ENCODE measurements at regions not wholly inside any gene's neighbourhood (a gene's known extent, or its start where the extent isn't known, plus 50 kb on each side); places are given as distances from the start of the nearest gene placed in this dataset.
A peak's percentile ranks its signal among the peaks of the same experiment; 100 is the strongest.

DNA sequence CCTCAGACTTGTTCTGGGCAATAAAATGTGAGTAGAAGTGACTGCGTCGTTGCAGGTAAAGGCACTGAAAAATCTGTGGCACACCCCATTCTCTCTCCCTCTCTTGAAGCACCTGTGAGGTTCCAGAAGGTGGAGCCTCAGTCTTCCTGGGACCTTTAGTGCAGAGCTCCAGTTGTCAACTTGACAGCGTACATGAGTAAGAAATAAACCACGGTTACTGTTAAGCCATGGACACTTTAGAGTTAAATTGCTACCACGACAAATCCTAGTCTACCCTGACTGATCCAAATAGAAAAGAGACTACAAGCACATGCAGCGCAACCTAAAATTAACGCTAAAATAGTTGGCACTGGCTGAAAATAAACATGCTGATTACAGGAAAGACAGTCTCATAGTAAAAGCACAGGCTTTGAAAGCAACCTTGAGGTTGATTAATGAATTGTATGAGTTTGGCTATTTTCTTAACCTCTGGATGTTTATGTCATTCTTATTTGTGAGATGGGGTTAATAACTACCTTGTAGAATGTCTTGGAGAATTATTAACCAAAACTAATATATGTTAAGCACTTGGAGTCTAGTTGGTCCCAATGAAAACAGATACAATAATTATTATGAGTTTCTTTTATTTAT lies 93.0 kb upstream of the PLPPR4 start:
- no peak overlapping the region for H3K18ac ChIP-seq (ENCODE audit: low read depth in 1 of 2, low read length in 2 of 2)
- no peak for DNase-seq
- no peak overlapping the region for H2BK5ac ChIP-seq (ENCODE audit: low read depth, low read length, poor library complexity, severe bottlenecking)
- peaks cover 5% of the 10 kb centered on the region for H3K4me1 ChIP-seq (ENCODE audit: control insufficient read depth, insufficient read depth, low read depth, low read length)
- no peak overlapping the region for H2BK12ac ChIP-seq (ENCODE audit: low read length in 2 of 2)
- no peaks in the 10 kb centered on the region for H3K36me3 ChIP-seq (ENCODE audit: control insufficient read depth in 1 of 2, insufficient read depth in 2 of 2, low read depth in 1 of 2, low read length in 2 of 2)
- no peak overlapping the region for H2BK120ac ChIP-seq (ENCODE audit: low read depth, low read length)
- H3K9ac ChIP-seq (ENCODE audit: low read length): no peak overlapping the region
- peak overlapping the region; percentile 60 for H3K27ac ChIP-seq (ENCODE audit: low read length, poor library complexity, severe bottlenecking)
- no peaks in the 10 kb centered on the region for H3K9me3 ChIP-seq (ENCODE audit: control insufficient read depth, low read length)
- H3K27me3 ChIP-seq (ENCODE audit: control insufficient read depth in 1 of 2, insufficient read depth in 1 of 2, low read length in 2 of 2): no peaks in the 10 kb centered on the region
- H2BK15ac ChIP-seq (ENCODE audit: low read depth, poor library complexity, severe bottlenecking): no peak overlapping the region
- H3K14ac ChIP-seq (ENCODE audit: low read length in 2 of 2): no peak overlapping the region
- H2AK5ac ChIP-seq (ENCODE audit: low read length, severe bottlenecking): peak overlapping the region; percentile 15
- no peak overlapping the region for H4K8ac ChIP-seq (ENCODE audit: low read length)
- H4K91ac ChIP-seq (ENCODE audit: low read length): no peak overlapping the region
- 72% methylated on average over 7 of the region's 7 CpGs for WGBS
- H3K23ac ChIP-seq (ENCODE audit: low read length in 2 of 2): no peak overlapping the region
- H3K4ac ChIP-seq (ENCODE audit: low read depth in 1 of 2, low read length in 2 of 2): no peak overlapping the region
- H2AFZ ChIP-seq (ENCODE audit: low read depth, low read length): no peak overlapping the region
- H3K4me2 ChIP-seq (ENCODE audit: low read length, poor library complexity, severe bottlenecking): peak overlapping the region; percentile 35
- no peak overlapping the region for H3K4me3 ChIP-seq (ENCODE audit: insufficient read depth in 1 of 2, low read depth in 1 of 2, low read length in 2 of 2)
- no peaks in the 10 kb centered on the region for H3K79me1 ChIP-seq (replicated peaks; ENCODE audit: low read length, poor library complexity, severe bottlenecking)

DNA sequence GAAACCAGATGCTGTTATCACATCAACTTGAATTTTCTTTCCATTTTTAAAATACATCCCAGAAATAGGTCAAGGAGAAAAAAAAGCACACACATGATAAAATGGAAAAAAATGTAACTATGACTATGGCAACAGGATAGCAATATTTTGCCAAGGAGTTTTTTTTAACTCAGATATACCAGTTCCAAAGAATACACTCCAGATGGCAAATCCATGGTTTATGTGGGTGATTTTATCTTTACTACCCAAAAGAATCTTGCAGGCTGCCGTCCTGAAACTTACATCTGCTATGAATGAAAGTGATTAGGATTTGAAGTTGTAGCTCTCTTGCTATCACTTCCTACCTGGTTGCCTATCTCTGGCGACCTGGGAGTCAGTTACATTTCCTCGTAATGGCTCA lies 91.0 kb upstream of the PLPPR4 start:
- no peak overlapping the region for H3K4ac ChIP-seq (ENCODE audit: low read depth in 1 of 2, low read length in 2 of 2)
- DNase-seq: no peak
- H2BK5ac ChIP-seq (ENCODE audit: low read depth, low read length, poor library complexity, severe bottlenecking): no peak overlapping the region
- no peak overlapping the region for H3K23ac ChIP-seq (ENCODE audit: low read length in 2 of 2)
- no peak overlapping the region for H2BK12ac ChIP-seq (ENCODE audit: low read length in 2 of 2)
- no peak overlapping the region for H3K18ac ChIP-seq (ENCODE audit: low read depth in 1 of 2, low read length in 2 of 2)
- H3K4me1 ChIP-seq (ENCODE audit: control insufficient read depth, insufficient read depth, low read depth, low read length): peaks cover 5% of the 10 kb centered on the region
- no peak overlapping the region for H4K91ac ChIP-seq (ENCODE audit: low read length)
- WGBS: 86% methylated on average over 2 of the region's 3 CpGs
- H3K14ac ChIP-seq (ENCODE audit: low read length in 2 of 2): no peak overlapping the region
- H2BK120ac ChIP-seq (ENCODE audit: low read depth, low read length): no peak overlapping the region
- H3K36me3 ChIP-seq (ENCODE audit: control insufficient read depth in 1 of 2, insufficient read depth in 2 of 2, low read depth in 1 of 2, low read length in 2 of 2): no peaks in the 10 kb centered on the region
- no peak overlapping the region for H4K8ac ChIP-seq (ENCODE audit: low read length)
- no peak overlapping the region for H3K4me3 ChIP-seq (ENCODE audit: insufficient read depth in 1 of 2, low read depth in 1 of 2, low read length in 2 of 2)
- no peak overlapping the region for H2AK5ac ChIP-seq (ENCODE audit: low read length, severe bottlenecking)
- H2BK15ac ChIP-seq (ENCODE audit: low read depth, poor library complexity, severe bottlenecking): no peak overlapping the region
- H2AFZ ChIP-seq (ENCODE audit: low read depth, low read length): no peak overlapping the region
- H3K9me3 ChIP-seq (ENCODE audit: control insufficient read depth, low read length): no peaks in the 10 kb centered on the region
- H3K27me3 ChIP-seq (ENCODE audit: control insufficient read depth in 1 of 2, insufficient read depth in 1 of 2, low read length in 2 of 2): no peaks in the 10 kb centered on the region
- H3K27ac ChIP-seq (ENCODE audit: low read length, poor library complexity, severe bottlenecking): no peak overlapping the region
- no peak overlapping the region for H3K4me2 ChIP-seq (ENCODE audit: low read length, poor library complexity, severe bottlenecking)
- no peak overlapping the region for H3K9ac ChIP-seq (ENCODE audit: low read length)
- H3K79me1 ChIP-seq (replicated peaks; ENCODE audit: low read length, poor library complexity, severe bottlenecking): no peaks in the 10 kb centered on the region

DNA sequence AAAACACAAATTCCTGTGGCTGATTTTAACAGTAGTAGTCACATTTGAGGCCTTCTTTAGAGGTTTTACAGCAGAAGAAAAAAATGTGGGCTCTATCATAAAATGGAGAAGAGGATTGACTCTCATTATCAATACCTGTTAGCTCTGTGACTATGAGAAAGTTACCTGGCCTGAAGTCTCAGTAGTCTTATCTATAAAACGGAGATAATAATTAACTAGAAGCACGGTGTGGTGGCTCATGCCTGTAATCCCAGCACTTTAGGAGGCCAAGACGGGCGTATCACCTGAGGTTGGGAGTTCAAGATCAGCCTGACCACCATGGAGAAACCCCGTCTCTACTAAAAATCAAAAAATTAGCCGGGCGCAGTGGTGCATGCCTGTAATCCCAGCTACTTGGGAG lies 90.4 kb upstream of the PLPPR4 start:
- H3K9ac ChIP-seq (ENCODE audit: low read length): no peak overlapping the region
- no peaks in the 10 kb centered on the region for H3K9me3 ChIP-seq (ENCODE audit: control insufficient read depth, low read length)
- no peak overlapping the region for H2AK5ac ChIP-seq (ENCODE audit: low read length, severe bottlenecking)
- H3K27ac ChIP-seq (ENCODE audit: low read length, poor library complexity, severe bottlenecking): no peak overlapping the region
- H2BK120ac ChIP-seq (ENCODE audit: low read depth, low read length): no peak overlapping the region
- H2BK5ac ChIP-seq (ENCODE audit: low read depth, low read length, poor library complexity, severe bottlenecking): no peak overlapping the region
- no peak overlapping the region for H3K4me2 ChIP-seq (ENCODE audit: low read length, poor library complexity, severe bottlenecking)
- H4K91ac ChIP-seq (ENCODE audit: low read length): no peak overlapping the region
- no peak overlapping the region for H2BK12ac ChIP-seq (ENCODE audit: low read length in 2 of 2)
- WGBS: 96% methylated on average over 7 of the region's 7 CpGs
- DNase-seq: no peak
- no peak overlapping the region for H3K18ac ChIP-seq (ENCODE audit: low read depth in 1 of 2, low read length in 2 of 2)
- no peaks in the 10 kb centered on the region for H3K27me3 ChIP-seq (ENCODE audit: control insufficient read depth in 1 of 2, insufficient read depth in 1 of 2, low read length in 2 of 2)
- H3K4me1 ChIP-seq (ENCODE audit: control insufficient read depth, insufficient read depth, low read depth, low read length): peaks cover 5% of the 10 kb centered on the region
- H3K4me3 ChIP-seq (ENCODE audit: insufficient read depth in 1 of 2, low read depth in 1 of 2, low read length in 2 of 2): no peak overlapping the region
- no peaks in the 10 kb centered on the region for H3K36me3 ChIP-seq (ENCODE audit: control insufficient read depth in 1 of 2, insufficient read depth in 2 of 2, low read depth in 1 of 2, low read length in 2 of 2)
- no peak overlapping the region for H4K8ac ChIP-seq (ENCODE audit: low read length)
- H2AFZ ChIP-seq (ENCODE audit: low read depth, low read length): no peak overlapping the region
- no peak overlapping the region for H3K14ac ChIP-seq (ENCODE audit: low read length in 2 of 2)
- no peak overlapping the region for H3K4ac ChIP-seq (ENCODE audit: low read depth in 1 of 2, low read length in 2 of 2)
- H2BK15ac ChIP-seq (ENCODE audit: low read depth, poor library complexity, severe bottlenecking): no peak overlapping the region
- no peaks in the 10 kb centered on the region for H3K79me1 ChIP-seq (replicated peaks; ENCODE audit: low read length, poor library complexity, severe bottlenecking)
- no peak overlapping the region for H3K23ac ChIP-seq (ENCODE audit: low read length in 2 of 2)

DNA sequence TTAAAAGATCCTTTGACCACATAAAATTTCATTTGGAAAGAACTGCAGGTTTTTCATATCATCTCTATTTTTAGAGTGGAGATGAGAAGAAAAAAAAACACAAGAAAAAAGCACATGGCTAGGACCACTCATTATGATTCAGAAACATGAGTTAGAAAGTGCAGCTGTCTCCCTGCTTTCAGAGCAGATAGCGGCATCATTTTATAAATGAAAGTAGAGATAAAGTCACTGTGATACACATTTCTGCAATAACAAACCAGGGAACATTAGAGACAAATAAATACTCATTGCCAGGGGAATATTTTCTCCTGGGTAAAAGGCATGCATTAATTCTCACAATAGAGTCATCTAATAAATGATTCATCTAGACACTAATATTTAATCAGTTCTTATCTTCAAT lies 87.5 kb upstream of the PLPPR4 start:
- H3K27me3 ChIP-seq (ENCODE audit: control insufficient read depth in 1 of 2, insufficient read depth in 1 of 2, low read length in 2 of 2): no peaks in the 10 kb centered on the region
- H2BK15ac ChIP-seq (ENCODE audit: low read depth, poor library complexity, severe bottlenecking): no peak overlapping the region
- no peak overlapping the region for H2AK5ac ChIP-seq (ENCODE audit: low read length, severe bottlenecking)
- no CpG with 5 or more reads among the region's 1 CpG for WGBS
- H2BK5ac ChIP-seq (ENCODE audit: low read depth, low read length, poor library complexity, severe bottlenecking): no peak overlapping the region
- H3K14ac ChIP-seq (ENCODE audit: low read length in 2 of 2): no peak overlapping the region
- no peak overlapping the region for H3K4me3 ChIP-seq (ENCODE audit: insufficient read depth in 1 of 2, low read depth in 1 of 2, low read length in 2 of 2)
- H2AFZ ChIP-seq (ENCODE audit: low read depth, low read length): no peak overlapping the region
- peaks cover 3% of the 10 kb centered on the region for H3K4me1 ChIP-seq (ENCODE audit: control insufficient read depth, insufficient read depth, low read depth, low read length)
- no peak overlapping the region for H4K8ac ChIP-seq (ENCODE audit: low read length)
- no peak overlapping the region for H3K9ac ChIP-seq (ENCODE audit: low read length)
- H3K4me2 ChIP-seq (ENCODE audit: low read length, poor library complexity, severe bottlenecking): no peak overlapping the region
- no peak overlapping the region for H3K18ac ChIP-seq (ENCODE audit: low read depth in 1 of 2, low read length in 2 of 2)
- no peaks in the 10 kb centered on the region for H3K79me1 ChIP-seq (replicated peaks; ENCODE audit: low read length, poor library complexity, severe bottlenecking)
- no peak for DNase-seq
- H3K36me3 ChIP-seq (ENCODE audit: control insufficient read depth in 1 of 2, insufficient read depth in 2 of 2, low read depth in 1 of 2, low read length in 2 of 2): no peaks in the 10 kb centered on the region
- H3K27ac ChIP-seq (ENCODE audit: low read length, poor library complexity, severe bottlenecking): no peak overlapping the region
- H3K4ac ChIP-seq (ENCODE audit: low read depth in 1 of 2, low read length in 2 of 2): no peak overlapping the region
- H2BK120ac ChIP-seq (ENCODE audit: low read depth, low read length): no peak overlapping the region
- H3K9me3 ChIP-seq (ENCODE audit: control insufficient read depth, low read length): no peaks in the 10 kb centered on the region
- no peak overlapping the region for H4K91ac ChIP-seq (ENCODE audit: low read length)
- no peak overlapping the region for H3K23ac ChIP-seq (ENCODE audit: low read length in 2 of 2)
- no peak overlapping the region for H2BK12ac ChIP-seq (ENCODE audit: low read length in 2 of 2)
